ENCODE measurements at regions not wholly inside any gene's neighbourhood (a gene's known extent, or its start where the extent isn't known, plus 50 kb on each side); places are given as distances from the start of the nearest gene placed in this dataset.
"Not testable (repeated sequence)": the region's sequence is repeated elsewhere in the genome, so short reads cannot be mapped to it uniquely, and the experiment has no call there.

- no peak for DNase-seq (ENCODE audit: low read depth)
- no peak overlapping the region for H3K4me3 ChIP-seq (ENCODE audit: control insufficient read depth, low read depth, low read length)
- TF ChIP-seq, protein P1, sequence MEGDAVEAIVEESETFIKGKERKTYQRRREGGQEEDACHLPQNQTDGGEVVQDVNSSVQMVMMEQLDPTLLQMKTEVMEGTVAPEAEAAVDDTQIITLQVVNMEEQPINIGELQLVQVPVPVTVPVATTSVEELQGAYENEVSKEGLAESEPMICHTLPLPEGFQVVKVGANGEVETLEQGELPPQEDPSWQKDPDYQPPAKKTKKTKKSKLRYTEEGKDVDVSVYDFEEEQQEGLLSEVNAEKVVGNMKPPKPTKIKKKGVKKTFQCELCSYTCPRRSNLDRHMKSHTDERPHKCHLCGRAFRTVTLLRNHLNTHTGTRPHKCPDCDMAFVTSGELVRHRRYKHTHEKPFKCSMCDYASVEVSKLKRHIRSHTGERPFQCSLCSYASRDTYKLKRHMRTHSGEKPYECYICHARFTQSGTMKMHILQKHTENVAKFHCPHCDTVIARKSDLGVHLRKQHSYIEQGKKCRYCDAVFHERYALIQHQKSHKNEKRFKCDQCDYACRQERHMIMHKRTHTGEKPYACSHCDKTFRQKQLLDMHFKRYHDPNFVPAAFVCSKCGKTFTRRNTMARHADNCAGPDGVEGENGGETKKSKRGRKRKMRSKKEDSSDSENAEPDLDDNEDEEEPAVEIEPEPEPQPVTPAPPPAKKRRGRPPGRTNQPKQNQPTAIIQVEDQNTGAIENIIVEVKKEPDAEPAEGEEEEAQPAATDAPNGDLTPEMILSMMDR (conservative IDR thresholded peaks at IDR 0.05; ENCODE audit: control insufficient read depth, insufficient read depth, low read depth, low read length), result no peak
These were observed 62.6 kb upstream of the IGFBPL1 start for GRCh38 chr9:38486837-38487236.

- TF ChIP-seq, protein P1 (conservative IDR thresholded peaks at IDR 0.05; ENCODE audit: control insufficient read depth, insufficient read depth, low read depth, low read length), result no peak
- no peak overlapping the region for H3K4me3 ChIP-seq (ENCODE audit: control insufficient read depth, low read depth, low read length)
- DNase-seq (ENCODE audit: low read depth), result no peak
These were observed 61.9 kb upstream of the IGFBPL1 start for GRCh38 chr9:38486056-38486615.

DNA sequence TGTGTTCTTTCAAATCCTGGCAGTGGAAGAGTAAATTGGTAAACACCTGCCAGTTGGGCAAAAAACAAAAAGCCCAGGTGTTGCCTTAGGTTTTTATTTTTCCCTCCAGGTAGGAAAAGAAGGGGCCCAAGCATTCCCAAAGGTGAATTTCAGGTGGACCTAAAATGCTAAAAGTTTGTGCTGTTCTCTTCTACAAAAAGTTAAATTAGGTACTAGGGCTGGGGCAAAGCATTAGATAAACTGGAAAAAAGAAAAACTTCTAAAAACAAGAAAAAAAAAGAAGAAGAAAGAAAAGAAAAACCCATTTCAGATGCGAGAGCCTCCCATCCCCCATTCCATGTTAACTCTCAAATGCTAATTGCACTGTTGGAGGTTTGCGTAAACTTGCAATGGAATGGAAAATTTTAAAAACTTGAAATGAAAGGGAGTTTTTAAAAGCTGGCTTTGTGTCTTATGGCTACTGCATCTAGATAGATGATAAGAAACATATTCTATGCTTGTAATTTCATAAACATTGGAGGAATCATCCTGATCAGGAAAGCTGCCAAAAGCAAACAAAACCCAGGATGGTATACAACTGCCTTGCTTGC lies 59.9 kb upstream of the IGFBPL1 start:
- not testable (repeated sequence) for H3K4me3 ChIP-seq (ENCODE audit: control insufficient read depth, low read depth, low read length); DNase-seq (ENCODE audit: low read depth)

- TF ChIP-seq, protein P1 (conservative IDR thresholded peaks at IDR 0.05; ENCODE audit: control insufficient read depth, insufficient read depth, low read depth, low read length), result no peak
- DNase-seq (ENCODE audit: low read depth), result no peak
- no peak overlapping the region for H3K4me3 ChIP-seq (ENCODE audit: control insufficient read depth, low read depth, low read length)
These were observed 58.8 kb upstream of the IGFBPL1 start for GRCh38 chr9:38482918-38483592.

DNA sequence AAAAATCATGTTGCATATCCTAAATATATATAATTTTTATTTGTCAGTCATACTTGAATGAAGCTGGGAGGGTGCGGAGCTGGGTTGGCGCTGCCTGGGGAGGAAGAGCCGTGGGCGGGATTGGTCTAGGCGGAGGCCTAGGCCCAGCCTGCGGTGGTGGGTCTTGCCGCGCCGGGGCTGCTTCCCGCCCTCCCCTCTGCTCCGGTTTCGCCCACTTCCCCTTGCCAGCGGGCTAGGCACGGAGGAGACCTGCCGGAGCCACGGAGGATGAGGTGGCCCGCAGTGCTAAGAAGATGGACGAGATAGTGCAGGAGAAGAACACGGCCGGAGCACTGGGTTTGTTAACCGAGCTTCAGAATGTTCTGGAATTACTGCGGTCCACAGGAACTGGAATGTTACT lies 54.0 kb upstream of the IGFBPL1 start:
- no peak overlapping the region for H3K4me3 ChIP-seq (ENCODE audit: control insufficient read depth, low read depth, low read length)
- DNase-seq (ENCODE audit: low read depth), result no peak
- TF ChIP-seq, protein P1 (conservative IDR thresholded peaks at IDR 0.05; ENCODE audit: control insufficient read depth, insufficient read depth, low read depth, low read length), result no peak

DNA sequence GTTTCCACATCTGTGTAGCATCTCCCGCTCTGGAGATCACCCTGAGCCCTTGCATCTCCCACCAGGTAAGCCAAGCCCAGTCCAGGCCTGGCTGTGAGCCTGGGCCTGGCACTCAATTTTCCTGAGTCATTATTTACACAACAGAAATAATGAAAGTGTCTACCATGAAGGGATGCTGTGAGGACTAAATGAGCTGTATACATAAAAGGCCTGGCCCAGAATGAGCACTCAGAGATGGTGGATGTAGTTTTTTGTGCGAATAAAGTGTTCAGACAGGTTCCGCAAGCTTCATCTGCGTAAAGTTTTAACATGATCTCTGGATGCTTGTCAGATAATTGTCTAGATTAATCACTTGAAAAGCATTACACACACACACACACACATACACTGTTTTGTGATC lies 50.2 kb upstream of the IGFBPL1 start:
- H3K4me3 ChIP-seq (ENCODE audit: control insufficient read depth, low read depth, low read length); DNase-seq (ENCODE audit: low read depth): not testable (repeated sequence)
